Brain microvascular endothelial cell (primary cell): ENCODE measurements at regions not wholly inside any gene's neighbourhood (a gene's known extent, or its start where the extent isn't known, plus 50 kb on each side); places are given as distances from the start of the nearest gene placed in this dataset.

Source experiments
- DNase-seq: peaks from one replicate; pipeline ENCODE4 v3.0.0-alpha.2; 2020
- H3K27ac ChIP-seq: fragments of 250-450 bp; sonication (Bioruptor Pico); 2 replicates; pipeline ENCODE4 v1.5.1; 2020; ENCODE audit warnings: mild to moderate bottlenecking, moderate library complexity
- H3K27me3 ChIP-seq: fragments of 250-450 bp; sonication (Bioruptor Pico); replicated peaks from 2 replicates; pipeline ENCODE4 v1.5.1; 2020; ENCODE audit warnings: mild to moderate bottlenecking
- H3K36me3 ChIP-seq: fragments of 250-450 bp; sonication (Bioruptor Pico); replicated peaks from 2 replicates; pipeline ENCODE4 v1.5.1; 2020; ENCODE audit warnings: mild to moderate bottlenecking
- H3K4me3 ChIP-seq: 2 replicates; pipeline ENCODE4 v1.5.1; 2011; ENCODE audit warnings: low read depth, mild to moderate bottlenecking, control low read depth, low read length, moderate library complexity
- in situ Hi-C: cut with HindIII; loops from 2 replicates; pipeline ENCODE4 v1.10.0; 2017; ENCODE audit warnings: low sequenced_read_pairs, low pct_ligation_motif_present
- TF ChIP-seq, protein P1 (sequence below): IDR thresholded peaks from 2 replicates; pipeline ENCODE4 v1.5.1; 2011; ENCODE audit warnings: low read depth, mild to moderate bottlenecking, moderate library complexity, low read length, control low read depth, inconsistent platforms; ENCODE audit errors: missing control alignments

DNA sequence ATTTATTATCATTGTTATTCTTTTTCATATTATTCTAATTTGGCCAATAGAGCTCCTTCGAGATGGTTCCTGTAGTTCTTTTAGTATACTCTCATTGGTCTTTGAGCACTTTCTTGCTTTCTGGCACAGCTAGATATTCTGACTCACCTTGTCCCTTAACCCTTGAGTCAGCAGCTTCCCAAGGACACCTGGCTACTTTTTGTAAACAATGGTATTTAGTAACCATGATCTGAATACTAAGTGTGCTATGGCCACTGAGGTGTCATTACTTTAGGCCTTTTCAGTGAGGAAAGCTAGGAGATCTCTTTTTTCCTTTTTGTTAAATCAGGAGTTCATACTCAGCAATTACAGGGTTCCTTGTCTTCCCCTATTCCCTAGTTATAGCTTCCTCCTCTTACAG is 126.5 kb upstream of the CITED2 start:
- TF ChIP-seq, protein P1, sequence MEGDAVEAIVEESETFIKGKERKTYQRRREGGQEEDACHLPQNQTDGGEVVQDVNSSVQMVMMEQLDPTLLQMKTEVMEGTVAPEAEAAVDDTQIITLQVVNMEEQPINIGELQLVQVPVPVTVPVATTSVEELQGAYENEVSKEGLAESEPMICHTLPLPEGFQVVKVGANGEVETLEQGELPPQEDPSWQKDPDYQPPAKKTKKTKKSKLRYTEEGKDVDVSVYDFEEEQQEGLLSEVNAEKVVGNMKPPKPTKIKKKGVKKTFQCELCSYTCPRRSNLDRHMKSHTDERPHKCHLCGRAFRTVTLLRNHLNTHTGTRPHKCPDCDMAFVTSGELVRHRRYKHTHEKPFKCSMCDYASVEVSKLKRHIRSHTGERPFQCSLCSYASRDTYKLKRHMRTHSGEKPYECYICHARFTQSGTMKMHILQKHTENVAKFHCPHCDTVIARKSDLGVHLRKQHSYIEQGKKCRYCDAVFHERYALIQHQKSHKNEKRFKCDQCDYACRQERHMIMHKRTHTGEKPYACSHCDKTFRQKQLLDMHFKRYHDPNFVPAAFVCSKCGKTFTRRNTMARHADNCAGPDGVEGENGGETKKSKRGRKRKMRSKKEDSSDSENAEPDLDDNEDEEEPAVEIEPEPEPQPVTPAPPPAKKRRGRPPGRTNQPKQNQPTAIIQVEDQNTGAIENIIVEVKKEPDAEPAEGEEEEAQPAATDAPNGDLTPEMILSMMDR, result no peak
- DNase-seq, result no peak
- H3K27me3 ChIP-seq, result no peaks in the 10 kb centered on the region
- no peak overlapping the region for H3K4me3 ChIP-seq
- H3K36me3 ChIP-seq, result no peaks in the 10 kb centered on the region
- in situ Hi-C loops, result no loop called here
- H3K27ac ChIP-seq, result no peak overlapping the region

DNA sequence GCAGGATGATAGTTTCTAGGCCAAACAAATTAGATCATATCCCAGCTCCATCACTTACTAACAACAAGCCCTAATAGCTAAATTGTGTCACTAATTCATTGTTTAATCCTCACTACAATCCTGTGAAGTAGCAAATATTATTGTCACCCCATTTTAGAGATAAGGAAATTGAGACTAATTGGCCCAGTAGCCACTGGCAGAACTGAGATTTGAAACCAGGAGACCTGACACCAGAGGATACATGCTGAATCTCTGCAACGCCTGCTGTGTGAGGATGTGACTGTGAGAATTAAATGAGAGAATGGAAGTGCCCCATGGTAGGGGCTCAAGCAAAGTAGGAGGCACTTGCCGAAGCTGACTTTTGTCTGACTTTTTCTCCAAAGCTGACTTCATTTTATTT is 124.3 kb upstream of the CITED2 start:
- no peak overlapping the region for H3K4me3 ChIP-seq
- H3K36me3 ChIP-seq, result no peaks in the 10 kb centered on the region
- TF ChIP-seq, protein P1, result no peak
- no peak for DNase-seq
- in situ Hi-C loops, result no loop called here
- no peaks in the 10 kb centered on the region for H3K27me3 ChIP-seq
- no peak overlapping the region for H3K27ac ChIP-seq

DNA sequence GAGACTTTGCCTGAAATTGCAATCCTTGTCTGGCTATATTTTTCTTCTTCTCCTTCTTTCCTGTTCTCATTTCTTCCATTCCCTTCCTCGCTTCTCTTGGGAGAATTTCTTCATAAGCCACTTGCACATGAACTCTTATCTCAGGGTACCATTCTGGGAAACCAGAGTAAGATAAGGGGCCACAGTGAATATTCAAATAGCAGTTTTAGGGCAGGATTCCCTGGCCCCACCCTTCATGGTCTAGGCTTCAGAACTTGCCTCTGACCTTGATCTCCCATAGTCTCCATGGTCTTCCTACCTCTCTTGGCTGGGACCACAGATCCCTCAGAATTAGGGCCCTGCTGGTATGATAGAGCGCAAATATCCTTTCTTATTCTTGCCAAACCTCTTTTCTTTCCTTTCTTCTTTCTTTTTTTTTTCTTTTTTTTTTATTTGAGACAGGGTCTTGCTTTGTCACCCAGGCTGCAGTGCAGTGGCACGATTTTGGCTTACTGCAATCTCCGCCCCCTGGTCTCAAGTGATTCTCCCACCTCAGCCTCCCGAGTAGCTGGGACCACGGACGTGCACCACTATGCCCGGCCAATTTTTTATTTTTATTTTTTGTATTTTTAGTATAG is 123.0 kb upstream of the CITED2 start:
- H3K27ac ChIP-seq, result no peak overlapping the region
- in situ Hi-C loops, result no loop called here
- H3K27me3 ChIP-seq, result no peaks in the 10 kb centered on the region
- no peak overlapping the region for H3K4me3 ChIP-seq
- no peak for DNase-seq
- H3K36me3 ChIP-seq, result no peaks in the 10 kb centered on the region
- TF ChIP-seq, protein P1, result no peak

DNA sequence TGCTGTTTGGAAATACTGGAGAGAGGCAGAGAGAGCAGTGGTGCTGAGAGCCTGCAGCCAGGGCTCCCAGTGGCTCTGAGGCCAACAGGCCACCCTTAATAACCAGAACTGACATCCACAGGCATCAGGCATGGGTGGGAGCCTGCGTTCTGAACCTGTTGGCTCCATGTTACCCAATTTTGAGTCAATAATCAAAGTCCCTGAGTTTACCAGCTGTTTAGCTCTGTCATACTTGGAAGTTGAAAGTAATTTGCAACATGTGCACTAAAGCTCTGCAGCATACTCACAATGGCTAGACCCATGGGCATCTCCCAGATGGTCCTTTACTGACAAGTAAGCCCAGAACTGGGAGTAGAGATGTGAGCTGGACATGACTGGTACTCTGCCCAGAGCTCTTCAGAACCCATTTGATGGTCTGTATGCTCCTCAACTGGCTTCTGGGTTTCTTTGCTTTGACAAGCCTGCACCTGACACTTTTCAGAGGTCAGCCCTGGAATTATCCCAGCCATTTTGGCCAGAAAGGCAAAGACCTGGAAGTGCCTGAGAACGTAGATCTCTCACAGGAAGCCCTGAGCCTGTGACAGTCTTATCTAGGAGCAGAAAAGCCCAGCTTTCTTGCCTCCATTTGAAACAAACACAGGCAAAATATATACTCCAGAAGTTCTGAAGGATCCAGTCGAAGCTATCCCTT is 122.4 kb upstream of the CITED2 start:
- TF ChIP-seq, protein P1, result no peak
- Histone ChIP-seq H3K27me3 (no peaks in the 10 kb centered on the region), H3K4me3 (no peak overlapping the region), H3K36me3 (no peaks in the 10 kb centered on the region), H3K27ac (no peak overlapping the region)
- in situ Hi-C loops, result no loop called here
- DNase-seq, result no peak

DNA sequence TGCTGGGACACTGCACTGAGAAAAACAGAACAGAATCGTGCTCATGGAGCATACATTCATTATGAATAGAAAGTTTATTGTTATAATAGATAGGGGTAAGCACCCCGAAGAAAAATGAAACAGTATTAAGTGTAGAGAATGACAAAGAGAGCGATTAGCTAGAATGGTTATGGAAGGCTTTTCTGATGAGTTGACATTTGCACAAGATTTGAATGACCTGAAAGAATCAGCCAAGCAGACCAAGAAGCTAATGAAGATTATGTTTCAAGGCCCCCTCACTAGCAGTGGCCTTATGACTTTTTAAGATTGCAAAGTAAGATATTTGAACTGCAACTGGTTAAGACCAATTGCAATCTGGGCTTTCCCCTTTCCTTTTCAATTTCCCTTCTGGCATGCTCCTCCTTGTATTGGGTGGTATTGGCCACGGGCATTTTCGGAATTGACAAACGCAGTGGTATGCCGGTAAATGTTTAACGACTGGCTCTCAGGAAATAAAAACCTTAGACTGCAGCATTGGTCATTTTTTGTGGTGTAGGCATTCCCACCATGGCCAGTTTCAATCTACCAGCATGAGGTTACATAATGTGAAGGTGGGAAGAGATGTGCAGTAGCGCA is 120.0 kb upstream of the CITED2 start:
- in situ Hi-C loops, result no loop called here
- no peak for DNase-seq
- no peaks in the 10 kb centered on the region for H3K27me3 ChIP-seq
- H3K27ac ChIP-seq, result no peak overlapping the region
- TF ChIP-seq, protein P1, result no peak
- H3K36me3 ChIP-seq, result no peaks in the 10 kb centered on the region
- no peak overlapping the region for H3K4me3 ChIP-seq
